CD4-positive, alpha-beta T cell (primary cell): ENCODE measurements at regions not wholly inside any gene's neighbourhood (a gene's known extent, or its start where the extent isn't known, plus 50 kb on each side); places are given as distances from the start of the nearest gene placed in this dataset.

Experiments
- ATAC-seq: fragments of 200-7000 bp; cut with Tn5 transposase; one replicate; pipeline ENCODE4 v1.10.0; 2022; ENCODE audit warnings: mild to moderate bottlenecking; ENCODE audit not compliant: poor library complexity
- CTCF ChIA-PET: fragments of 350-600 bp; sonication (Branson Sonifier 250); formaldehyde crosslinking; loops from one replicate; lab custom pipeline; 2021; ENCODE audit warnings: antibody characterized with exemption, inconsistent platforms; lab: Charles Lee
- POLR2A ChIA-PET: fragments of 350-600 bp; sonication (Branson Sonifier 250); formaldehyde crosslinking; loops from one replicate; lab custom pipeline; 2021; ENCODE audit warnings: antibody characterized with exemption, inconsistent platforms; lab: Charles Lee
- DNase-seq, 14 experiments: peaks; one replicate each; pipeline ENCODE4 v3.0.0-alpha.2; 2013 to 2020; ENCODE audit warnings: mixed read lengths in 2 of 14
- H3K27ac ChIP-seq, 2 donors: one replicate each; pipeline versions ENCODE4 v1.5.1 to v1.7.0; 2013; ENCODE audit warnings: low read length in 2 of 2, low read depth in 1 of 2, mild to moderate bottlenecking in 1 of 2
- H3K27me3 ChIP-seq, 2 experiments: 1 replicate in 1 of 2; 2 replicates in 1 of 2; pipeline versions ENCODE4 v1.6.1 to v1.7.0; 2013; ENCODE audit warnings: low read length in 2 of 2, control low read depth in 1 of 2, mild to moderate bottlenecking in 1 of 2, moderate library complexity in 1 of 2; ENCODE audit not compliant: insufficient read depth in 2 of 2, control insufficient read depth in 1 of 2
- H3K36me3 ChIP-seq: one replicate; pipeline ENCODE4 v1.6.1; 2013; ENCODE audit warnings: low read length, control low read depth; ENCODE audit not compliant: insufficient read depth
- H3K4me1 ChIP-seq: one replicate; pipeline ENCODE4 v1.6.1; 2013; ENCODE audit warnings: low read length, control low read depth; ENCODE audit not compliant: insufficient read depth
- H3K4me3 ChIP-seq: one replicate; pipeline ENCODE4 v1.5.1; 2013; ENCODE audit warnings: mild to moderate bottlenecking, low read length, moderate library complexity
- H3K9me3 ChIP-seq, 2 experiments: 1 replicate in 1 of 2; 2 replicates in 1 of 2; pipeline versions ENCODE4 v1.6.1 to v1.7.0; 2013; ENCODE audit warnings: low read length in 2 of 2, mild to moderate bottlenecking in 2 of 2, control low read depth in 1 of 2, moderate library complexity in 1 of 2; ENCODE audit not compliant: control insufficient read depth in 1 of 2, insufficient read depth in 1 of 2
- H3K27ac Mint-ChIP-seq: one replicate; pipeline ENCODE4 v1.8.0; 2020; ENCODE audit warnings: mixed read lengths
- H3K27me3 Mint-ChIP-seq: one replicate; pipeline ENCODE4 v1.8.0; 2021; ENCODE audit warnings: mixed read lengths
- H3K36me3 Mint-ChIP-seq: one replicate; pipeline ENCODE4 v1.8.0; 2021; ENCODE audit warnings: low read depth, mixed read lengths
- H3K4me1 Mint-ChIP-seq: one replicate; pipeline ENCODE4 v1.8.0; 2021; ENCODE audit warnings: low read depth, mixed read lengths
- H3K4me3 Mint-ChIP-seq: one replicate; pipeline ENCODE4 v1.8.0; 2020; ENCODE audit warnings: mild to moderate bottlenecking, mixed read lengths
- H3K9me3 Mint-ChIP-seq: one replicate; pipeline ENCODE4 v1.8.0; 2020; ENCODE audit warnings: mixed read lengths
- CTCF ChIP-seq: fragments of 200-600 bp; IDR thresholded peaks from one replicate; pipeline ENCODE4 v1.8.0; 2022; ENCODE audit warnings: antibody characterized with exemption, mild to moderate bottlenecking
- intact Hi-C, 2 experiments: fragments of 100-400 bp; cut with DNase I in 1 of 2; cut with micrococcal nuclease in 1 of 2; formaldehyde crosslinking; loops; one replicate each; pipeline versions ENCODE4 v1.15.1 to v1.9.0; 2023 to 2025; cut with DNase I, micrococcal nuclease

- Histone ChIP-seq H3K27me3 (no peaks in the 10 kb centered on the region), H3K4me3 (no peak overlapping the region), H3K9me3 (peaks cover 5 to 18% of the 10 kb centered on the region in 2 experiments), H3K4me1 (no peaks in the 10 kb centered on the region), H3K36me3 (no peaks in the 10 kb centered on the region), H3K27ac (no peak overlapping the region)
- no peak overlapping the region for H3K4me3 Mint-ChIP-seq
- H3K9me3 Mint-ChIP-seq = peaks cover 7% of the 10 kb centered on the region
- no peak for TF ChIP-seq CTCF
- POLR2A ChIA-PET = no interaction called here
- H3K27ac Mint-ChIP-seq = no peak overlapping the region
- ATAC-seq = no peak
- intact Hi-C loops = no loop called here
- peaks cover 5% of the 10 kb centered on the region for H3K27me3 Mint-ChIP-seq
- no peaks in the 10 kb centered on the region for H3K36me3 Mint-ChIP-seq
- H3K4me1 Mint-ChIP-seq = no peaks in the 10 kb centered on the region
- no peak for DNase-seq
- CTCF ChIA-PET = no interaction called here
Measured at GRCh38 chr3:194888916-194889315, 203.2 kb downstream of the FAM43A start.

- no peaks in the 10 kb centered on the region for H3K36me3 ChIP-seq
- ChIA-PET CTCF (no interaction called here), POLR2A (no interaction called here)
- peaks cover 0 to 14% of the 10 kb centered on the region in 2 experiments for H3K9me3 ChIP-seq
- no peaks in the 10 kb centered on the region for H3K4me1 ChIP-seq
- Mint-ChIP-seq H3K9me3 (peaks cover 10% of the 10 kb centered on the region), H3K4me1 (no peaks in the 10 kb centered on the region), H3K27ac (no peak overlapping the region), H3K4me3 (no peak overlapping the region), H3K27me3 (peaks cover 5% of the 10 kb centered on the region), H3K36me3 (no peaks in the 10 kb centered on the region)
- no peak for TF ChIP-seq CTCF
- no peaks in the 10 kb centered on the region for H3K27me3 ChIP-seq
- no peak overlapping the region for H3K4me3 ChIP-seq
- H3K27ac ChIP-seq = no peak overlapping the region
- DNase-seq (no peak), ATAC-seq (no peak)
- intact Hi-C loops = no loop called here
Measured at GRCh38 chr3:194890091-194890490, 204.4 kb downstream of the FAM43A start.

GRCh38 chr3:194893121-194893987 is 207.7 kb downstream of the FAM43A start:
- TF ChIP-seq CTCF = no peak

More at GRCh38 chr3:194893121-194893987, 207.7 kb downstream of the FAM43A start:
- Histone ChIP-seq H3K4me1 (no peaks in the 10 kb centered on the region), H3K4me3 (no peak overlapping the region), H3K27me3 (no peaks in the 10 kb centered on the region), H3K9me3 (peaks cover 0 to 7% of the 10 kb centered on the region in 2 experiments), H3K27ac (no peak overlapping the region), H3K36me3 (no peaks in the 10 kb centered on the region)
- Mint-ChIP-seq H3K27ac (no peak overlapping the region), H3K27me3 (peaks cover 10% of the 10 kb centered on the region), H3K4me1 (no peaks in the 10 kb centered on the region), H3K9me3 (peaks cover 17% of the 10 kb centered on the region), H3K36me3 (no peaks in the 10 kb centered on the region), H3K4me3 (no peak overlapping the region)
- POLR2A ChIA-PET = no interaction called here
- no peak for DNase-seq
- CTCF ChIA-PET = no interaction called here
- no peak for ATAC-seq
- intact Hi-C loops = no loop called here
